Fibroblast of the conjunctiva (primary cell): ENCODE measurements at regions not wholly inside any gene's neighbourhood (a gene's known extent, or its start where the extent isn't known, plus 50 kb on each side); places are given as distances from the start of the nearest gene placed in this dataset.

Source experiments
- DNase-seq: peaks from one replicate; pipeline ENCODE4 v3.0.0-alpha.2; 2010; ENCODE audit warnings: low read depth

- no peak for DNase-seq
These were observed 121.5 kb upstream of the PJA2 start for GRCh38 chr5:109531262-109531661.

GRCh38 chr5:109529987-109530386 lies 120.2 kb upstream of the PJA2 start:
- no peak for DNase-seq

GRCh38 chr5:109529520-109529919 lies 119.7 kb upstream of the PJA2 start:
- peak; percentile 49 for DNase-seq

GRCh38 chr5:109524555-109524954 lies 114.8 kb upstream of the PJA2 start:
- DNase-seq, result no peak

- DNase-seq, result no peak
These were observed 114.3 kb upstream of the PJA2 start for GRCh38 chr5:109524026-109524425.

GRCh38 chr5:109522404-109522803 lies 112.6 kb upstream of the PJA2 start:
- DNase-seq, result no peak

- DNase-seq, result no peak
These were observed 109.6 kb upstream of the PJA2 start for GRCh38 chr5:109519416-109519815.

- no peak for DNase-seq
These were observed 106.6 kb upstream of the PJA2 start for GRCh38 chr5:109516390-109516789.

GRCh38 chr5:109511980-109512734 lies 102.4 kb upstream of the PJA2 start:
- no peak for DNase-seq

GRCh38 chr5:109506556-109506955 lies 96.8 kb upstream of the PJA2 start:
- no peak for DNase-seq

GRCh38 chr5:109496112-109496511 lies 86.3 kb upstream of the PJA2 start:
- no peak for DNase-seq

- DNase-seq, result no peak
These were observed 78.1 kb upstream of the PJA2 start for GRCh38 chr5:109487753-109488420.

- DNase-seq, result no peak
These were observed 76.5 kb upstream of the PJA2 start for GRCh38 chr5:109486200-109486804.

GRCh38 chr5:109485030-109485429 lies 75.3 kb upstream of the PJA2 start:
- no peak for DNase-seq

GRCh38 chr5:109484597-109484996 lies 74.8 kb upstream of the PJA2 start:
- no peak for DNase-seq

GRCh38 chr5:109483395-109483971 lies 73.7 kb upstream of the PJA2 start:
- DNase-seq, result no peak

GRCh38 chr5:109482748-109483147 lies 73.0 kb upstream of the PJA2 start:
- no peak for DNase-seq

- no peak for DNase-seq
These were observed 69.6 kb upstream of the PJA2 start for GRCh38 chr5:109479260-109479860.

- no peak for DNase-seq
These were observed 69.1 kb upstream of the PJA2 start for GRCh38 chr5:109478830-109479229.

GRCh38 chr5:109476292-109476691 lies 66.5 kb upstream of the PJA2 start:
- DNase-seq, result no peak

GRCh38 chr5:109469896-109470662 lies 60.3 kb upstream of the PJA2 start:
- no peak for DNase-seq
